HG03520 (cell line): ENCODE measurements at regions not wholly inside any gene's neighbourhood (a gene's known extent, or its start where the extent isn't known, plus 50 kb on each side); places are given as distances from the start of the nearest gene placed in this dataset.

Experiments
- ATAC-seq: cut with Tn5 transposase; IDR thresholded peaks from one replicate; pipeline ENCODE4 v1.9.1; 2021; ENCODE audit warnings: mild to moderate bottlenecking, moderate library complexity; ENCODE audit not compliant: unreplicated experiment

- ATAC-seq: peak; percentile 85
Observed at GRCh38 chr13:78341032-78341431, 262.3 kb downstream of the POU4F1 start.

- ATAC-seq: no peak
Observed at GRCh38 chr13:78339927-78340326, 263.4 kb downstream of the POU4F1 start.

- no peak for ATAC-seq
Observed at GRCh38 chr13:78334059-78334458, 269.3 kb downstream of the POU4F1 start.

GRCh38 chr13:78326633-78327032 is 276.7 kb downstream of the POU4F1 start:
- no peak for ATAC-seq

- no peak for ATAC-seq
Observed at GRCh38 chr13:78325585-78325984, 277.8 kb downstream of the POU4F1 start.

GRCh38 chr13:78323848-78324247 is 279.5 kb downstream of the POU4F1 start:
- no peak for ATAC-seq

- no peak for ATAC-seq
Observed at GRCh38 chr13:78323040-78323439, 280.3 kb downstream of the POU4F1 start.

GRCh38 chr13:78319101-78319627 is 284.2 kb downstream of the POU4F1 start:
- no peak for ATAC-seq

GRCh38 chr13:78317030-78317429 is 286.3 kb downstream of the POU4F1 start:
- ATAC-seq: no peak

- peak; percentile 77 for ATAC-seq
Observed at GRCh38 chr13:78309497-78310180, 293.7 kb downstream of the POU4F1 start.

- ATAC-seq: no peak
Observed at GRCh38 chr13:78306519-78307206, 296.7 kb downstream of the POU4F1 start.

- no peak for ATAC-seq
Observed at GRCh38 chr13:78305171-78305570, 298.2 kb downstream of the POU4F1 start.

- peak; percentile 72 for ATAC-seq
Observed at GRCh38 chr13:78299832-78300623, 303.3 kb downstream of the POU4F1 start.

GRCh38 chr13:78298657-78299056 is 304.7 kb downstream of the POU4F1 start:
- peak; percentile 44 for ATAC-seq

GRCh38 chr13:78286748-78287147 is 316.6 kb downstream of the POU4F1 start:
- ATAC-seq: no peak

- no peak for ATAC-seq
Observed at GRCh38 chr13:78265098-78265497, 338.3 kb downstream of the POU4F1 start.

- ATAC-seq: no peak
Observed at GRCh38 chr13:78258304-78258703, 339.7 kb upstream of the EDNRB start.

- no peak for ATAC-seq
Observed at GRCh38 chr13:78256484-78256883, 337.9 kb upstream of the EDNRB start.

GRCh38 chr13:78254113-78254512 is 335.5 kb upstream of the EDNRB start:
- no peak for ATAC-seq

GRCh38 chr13:78247362-78247761 is 328.7 kb upstream of the EDNRB start:
- no peak for ATAC-seq

- no peak for ATAC-seq
Observed at GRCh38 chr13:78241278-78241919, 322.8 kb upstream of the EDNRB start.
